Upper lobe of left lung (tissue), 4 donors: ENCODE measurements at regions not wholly inside any gene's neighbourhood (a gene's known extent, or its start where the extent isn't known, plus 50 kb on each side); places are given as distances from the start of the nearest gene placed in this dataset.

ENCODE experiments used
- CTCF ChIP-seq, 6 experiments: fragments of 450-650 bp in 4 of 6; fragments of 200-600 bp in 2 of 6; sonication (generic) in 2 of 6; IDR thresholded peaks; one replicate each; pipeline ENCODE4 v1.5.1; 2016 to 2019; ENCODE audit warnings: antibody characterized with exemption in 6 of 6
- EP300 ChIP-seq, 4 donors: sonication (generic); formaldehyde crosslinking; IDR thresholded peaks; one replicate each; pipeline ENCODE4 v1.5.1; 2017; ENCODE audit warnings: antibody characterized with exemption in 4 of 4, control low read depth in 2 of 4
- POLR2A ChIP-seq, 4 donors: fragments of 450-650 bp; IDR thresholded peaks; one replicate each; pipeline ENCODE4 v1.5.1; 2016 to 2017; ENCODE audit warnings: antibody characterized with exemption in 4 of 4, mild to moderate bottlenecking in 2 of 4
- POLR2AphosphoS5 ChIP-seq, 2 donors: sonication (generic); formaldehyde crosslinking; IDR thresholded peaks; one replicate each; pipeline ENCODE4 v1.5.1; 2017; ENCODE audit warnings: antibody characterized with exemption in 2 of 2

GRCh38 chrX:23168291-23168690, 166.4 kb upstream of the PTCHD1 start:
- TF ChIP-seq CTCF (IDR thresholded peaks at IDR 0.05) (no peak), EP300 (IDR thresholded peaks at IDR 0.05) (no peak), POLR2AphosphoS5 (IDR thresholded peaks at IDR 0.05) (no peak), POLR2A (IDR thresholded peaks at IDR 0.05) (no peak)
